GM21526 (cell line): ENCODE measurements at regions not wholly inside any gene's neighbourhood (a gene's known extent, or its start where the extent isn't known, plus 50 kb on each side); places are given as distances from the start of the nearest gene placed in this dataset.

Experiments used
- ATAC-seq: cut with Tn5 transposase; IDR thresholded peaks from one replicate; pipeline ENCODE4 v1.9.1; 2021; ENCODE audit warnings: moderate library complexity; ENCODE audit not compliant: unreplicated experiment, low FRiP score

DNA sequence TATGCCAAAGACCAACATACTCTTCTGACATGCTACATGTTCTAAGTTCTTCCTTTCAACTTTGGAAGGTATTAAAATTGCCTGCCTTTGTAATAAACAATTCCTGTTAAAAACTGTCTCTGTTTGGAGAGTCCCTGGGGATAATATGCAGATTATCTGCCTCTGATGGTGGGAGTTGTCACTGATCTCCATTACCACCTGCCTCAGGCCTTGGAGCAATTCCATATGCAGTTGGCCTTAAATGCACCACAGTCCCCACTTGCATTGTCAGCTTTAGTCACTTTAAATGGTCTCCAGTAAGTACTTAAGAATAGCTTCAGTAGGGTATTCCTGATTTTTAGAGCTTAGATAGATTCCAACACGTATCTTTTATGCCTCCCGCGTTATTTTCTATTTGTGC, 121.1 kb upstream of the GOLIM4 start:
- ATAC-seq = no peak

- peak; percentile 91 for ATAC-seq
Measured at GRCh38 chr3:168213920-168214319, 118.2 kb upstream of the GOLIM4 start.

- ATAC-seq = no peak
Measured at GRCh38 chr3:168212664-168213285, 117.1 kb upstream of the GOLIM4 start.

DNA sequence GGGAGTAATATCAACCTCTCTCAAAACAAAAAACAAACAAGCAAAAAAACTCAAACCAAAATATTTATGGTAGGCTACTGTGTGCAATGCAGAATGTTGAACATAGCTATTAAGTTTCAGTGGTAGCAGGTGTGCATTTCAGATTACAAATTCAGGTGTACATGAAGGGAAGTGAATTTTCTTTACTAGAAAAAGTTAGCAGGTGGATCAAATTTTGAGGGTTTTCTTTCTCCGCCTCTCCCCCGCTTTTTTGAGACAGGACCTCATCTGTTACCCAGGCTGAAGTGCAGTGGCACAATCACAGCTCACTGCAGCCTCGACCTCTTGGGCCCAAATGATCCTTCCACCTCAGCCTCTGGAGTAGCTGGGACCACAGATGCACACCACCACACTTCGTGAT, 109.7 kb upstream of the GOLIM4 start:
- ATAC-seq = no peak

DNA sequence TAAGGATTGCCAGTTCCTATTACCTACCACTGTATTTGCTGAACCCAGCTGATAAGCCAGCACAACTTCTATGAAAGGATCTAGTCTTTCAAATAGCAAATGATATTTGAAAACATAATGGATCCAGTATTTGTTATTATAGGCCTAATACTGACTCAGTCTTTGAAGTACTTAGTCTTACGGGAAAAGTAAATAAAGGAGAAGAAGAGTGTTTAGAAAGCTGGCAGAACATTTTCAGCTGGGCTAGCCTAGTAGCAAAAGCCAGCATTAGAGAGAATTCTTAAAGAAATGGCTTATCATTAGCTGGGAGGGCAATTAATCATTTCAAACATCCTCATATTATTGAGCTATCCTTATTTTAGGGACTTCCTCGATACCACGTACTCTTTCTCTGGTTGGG, 101.4 kb upstream of the GOLIM4 start:
- ATAC-seq = no peak

GRCh38 chr3:168191856-168192255, 96.1 kb upstream of the GOLIM4 start:
- no peak for ATAC-seq

- ATAC-seq = no peak
Measured at GRCh38 chr3:168187233-168187632, 91.5 kb upstream of the GOLIM4 start.

- ATAC-seq = no peak
Measured at GRCh38 chr3:168186293-168186983, 90.7 kb upstream of the GOLIM4 start.

DNA sequence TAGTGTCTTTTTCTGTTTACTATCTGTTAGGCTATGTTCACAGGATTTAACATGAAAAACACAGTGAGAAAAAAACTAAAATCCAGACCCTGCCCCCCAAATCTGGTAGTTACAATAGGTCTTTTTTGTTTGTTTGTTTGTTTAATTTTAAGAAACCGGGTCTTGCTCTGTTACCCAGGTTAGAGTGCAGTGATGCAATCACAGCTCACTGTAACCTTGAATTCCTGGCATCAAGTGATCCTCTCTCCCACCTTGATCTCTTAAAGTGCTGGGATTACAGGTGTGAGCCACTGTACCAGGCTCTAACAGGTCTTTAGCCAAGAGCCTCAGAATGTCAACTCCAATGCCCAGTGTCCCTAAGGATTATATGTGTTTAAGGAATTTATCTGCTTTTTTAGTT, 88.0 kb upstream of the GOLIM4 start:
- ATAC-seq = no peak

GRCh38 chr3:168168743-168169142, 73.0 kb upstream of the GOLIM4 start:
- ATAC-seq = no peak

DNA sequence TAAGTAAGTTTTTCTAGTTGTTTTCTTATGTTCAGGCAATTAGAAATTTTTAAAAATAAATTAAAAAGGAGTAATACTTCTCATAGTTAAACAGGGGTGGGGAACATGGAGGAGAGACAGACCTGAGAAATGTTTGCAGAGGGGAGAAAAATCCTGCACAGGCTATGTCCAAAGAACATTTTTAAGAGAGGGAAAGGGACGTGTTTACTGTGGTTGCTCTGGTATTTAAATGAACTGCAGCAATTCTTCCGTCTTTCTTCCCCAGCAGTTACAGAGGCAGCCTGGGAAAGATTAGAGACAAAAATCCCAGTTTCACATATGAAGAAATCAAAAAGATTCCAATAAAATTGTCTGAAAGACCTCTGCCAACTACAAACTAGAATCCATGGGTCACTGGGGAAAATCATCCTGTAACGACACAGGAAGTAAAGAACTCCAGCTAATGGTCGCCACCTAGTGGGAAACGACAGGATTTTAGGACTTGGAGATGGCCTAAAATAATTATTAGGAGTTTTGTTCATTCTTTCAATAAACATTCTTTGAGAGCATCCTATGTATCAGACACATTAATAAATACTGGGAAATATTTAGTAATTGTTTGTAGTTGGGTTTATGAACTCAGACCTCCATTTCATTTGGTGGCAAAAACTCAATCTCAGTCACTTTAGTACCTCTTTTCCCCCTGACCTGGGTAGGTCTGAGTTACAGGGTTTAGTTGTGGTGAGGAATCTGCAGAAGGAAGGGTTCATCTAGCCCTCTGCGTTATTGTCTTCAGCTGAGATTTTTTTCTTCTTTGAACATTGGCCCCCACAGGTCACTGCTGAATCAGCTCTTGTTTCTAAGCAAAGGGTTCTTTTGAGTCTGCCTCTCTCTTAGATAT, 69.9 kb upstream of the GOLIM4 start:
- ATAC-seq = peak; percentile 67

GRCh38 chr3:168162172-168162571, 66.4 kb upstream of the GOLIM4 start:
- ATAC-seq = no peak

DNA sequence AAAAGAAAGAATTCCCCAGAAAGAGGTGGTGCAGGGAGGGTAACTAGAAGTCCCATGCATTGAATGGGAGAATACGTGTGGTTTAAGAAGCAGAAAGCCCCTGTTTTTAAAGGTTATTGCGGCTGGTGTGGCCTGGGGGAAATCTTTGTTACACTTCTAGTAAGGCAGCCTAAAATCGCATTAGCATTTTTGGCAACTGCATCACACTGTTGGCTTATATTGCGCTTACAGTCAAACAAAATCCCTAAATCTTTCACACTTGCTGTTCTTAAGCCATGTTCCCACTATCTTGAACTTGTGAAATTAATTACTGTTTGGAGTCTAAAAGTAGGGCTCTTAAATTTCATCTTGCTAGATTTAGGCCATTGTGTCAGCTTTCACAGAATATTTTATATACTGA, 66.0 kb upstream of the GOLIM4 start:
- no peak for ATAC-seq

DNA sequence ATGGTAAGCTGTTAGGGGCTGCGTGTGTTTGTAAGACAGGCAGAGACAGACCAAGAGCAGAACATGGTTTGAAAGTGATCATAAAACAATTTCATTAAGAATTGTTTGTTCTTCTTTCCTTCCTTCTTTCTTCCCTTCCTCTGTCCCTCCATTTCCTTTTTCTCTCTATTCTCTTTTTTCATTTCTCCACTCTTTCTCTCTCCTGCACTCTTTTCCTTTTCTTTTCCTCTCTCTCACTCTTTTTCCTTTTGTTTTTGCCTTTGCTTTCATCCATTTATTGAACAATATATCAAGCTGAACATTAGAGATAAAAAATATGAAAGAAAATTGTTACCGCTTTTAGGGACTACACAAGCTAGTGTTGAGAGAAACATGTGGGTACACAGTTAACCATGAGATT, 62.2 kb upstream of the GOLIM4 start:
- ATAC-seq = no peak

GRCh38 chr3:168157099-168157700, 61.5 kb upstream of the GOLIM4 start:
- ATAC-seq = no peak

DNA sequence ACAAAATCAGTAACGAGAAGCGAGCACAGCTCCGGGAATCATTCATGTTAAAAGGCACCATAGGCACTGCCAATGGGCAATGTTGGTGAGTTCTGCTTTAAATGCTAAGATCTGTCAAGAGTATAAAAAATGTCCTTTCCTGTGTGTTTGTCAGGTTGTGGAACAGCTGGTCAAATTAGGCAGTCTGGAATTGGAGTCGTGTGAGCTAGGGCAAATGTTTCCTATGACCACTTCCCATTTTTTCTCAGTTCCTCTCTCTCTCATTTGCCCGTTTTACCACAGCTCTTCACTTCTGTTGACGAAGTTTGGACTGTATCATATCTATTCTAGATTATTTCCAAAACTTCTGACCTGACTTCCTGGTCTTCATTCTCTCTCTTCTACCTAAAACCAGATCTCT, 60.8 kb upstream of the GOLIM4 start:
- ATAC-seq = no peak

DNA sequence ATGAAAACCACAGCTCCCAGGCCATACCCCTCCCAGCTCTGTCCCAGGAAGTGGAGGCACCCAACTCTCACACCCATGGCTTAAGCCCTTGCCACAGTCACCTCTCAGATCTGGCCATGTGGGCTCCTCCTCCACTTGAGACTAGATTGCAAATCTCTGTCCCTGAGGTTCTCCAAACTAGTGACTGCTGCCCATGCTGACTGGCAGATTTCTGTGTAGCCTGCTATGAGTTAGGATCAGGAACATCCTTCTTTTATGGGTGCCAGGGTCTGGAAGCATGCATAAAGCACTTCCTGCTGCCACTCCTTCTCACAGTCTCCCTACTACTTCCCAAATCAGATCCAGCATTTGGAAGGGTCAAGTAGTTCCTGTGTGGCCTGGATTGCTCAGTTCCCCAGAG, 59.6 kb upstream of the GOLIM4 start:
- no peak for ATAC-seq

DNA sequence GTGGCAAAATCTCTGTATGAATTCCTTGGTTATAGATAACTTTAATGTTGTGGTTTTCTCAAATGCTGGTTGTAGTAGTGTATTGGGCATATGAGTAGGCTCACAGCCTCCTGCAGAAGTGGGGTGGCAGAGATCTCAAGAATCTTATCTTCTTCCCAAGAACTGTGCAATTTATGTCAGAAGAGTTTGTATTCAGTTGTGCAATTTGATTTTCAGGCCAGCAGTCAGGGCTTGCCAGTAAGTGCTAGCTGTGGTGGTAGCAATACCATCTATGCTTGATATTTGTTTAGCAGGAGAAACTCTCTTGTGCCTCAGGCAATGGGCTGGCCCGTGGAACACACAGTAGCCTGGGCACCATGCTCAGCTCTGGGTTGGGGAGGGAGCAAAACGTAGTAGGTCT, 58.4 kb upstream of the GOLIM4 start:
- ATAC-seq = no peak

GRCh38 chr3:168152149-168152548, 56.4 kb upstream of the GOLIM4 start:
- no peak for ATAC-seq
